ENCODE measurements at regions not wholly inside any gene's neighbourhood (a gene's known extent, or its start where the extent isn't known, plus 50 kb on each side); places are given as distances from the start of the nearest gene placed in this dataset.
"Not testable (repeated sequence)": the region's sequence is repeated elsewhere in the genome, so short reads cannot be mapped to it uniquely, and the experiment has no call there.

- no peak for DNase-seq
Measured at GRCh38 chr1:222060210-222060916, 318.5 kb upstream of the DUSP10 start.

DNA sequence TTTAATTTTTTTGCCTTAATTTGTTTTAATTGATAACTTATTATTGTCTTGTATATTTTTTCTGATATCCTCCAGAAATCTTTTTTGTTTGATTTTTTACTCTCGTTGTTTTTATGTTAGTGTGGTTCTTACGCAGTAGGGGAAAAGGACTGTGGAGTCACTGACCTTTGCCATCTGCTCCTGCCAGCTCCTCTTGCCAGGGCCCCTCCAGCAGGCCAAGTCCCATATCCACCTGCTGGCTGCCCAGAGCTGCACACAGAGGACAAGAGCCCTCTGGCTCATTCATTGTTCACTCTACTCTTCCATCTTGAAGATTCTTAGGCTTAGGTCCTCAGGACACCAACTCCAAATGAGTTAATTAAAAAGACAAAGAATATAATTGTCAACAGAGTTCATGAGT lies 316.4 kb upstream of the DUSP10 start:
- DNase-seq = no peak

- no peak for DNase-seq
Measured at GRCh38 chr1:222057162-222057561, 315.3 kb upstream of the DUSP10 start.

GRCh38 chr1:222054416-222054815 lies 312.5 kb upstream of the DUSP10 start:
- DNase-seq = no peak

DNA sequence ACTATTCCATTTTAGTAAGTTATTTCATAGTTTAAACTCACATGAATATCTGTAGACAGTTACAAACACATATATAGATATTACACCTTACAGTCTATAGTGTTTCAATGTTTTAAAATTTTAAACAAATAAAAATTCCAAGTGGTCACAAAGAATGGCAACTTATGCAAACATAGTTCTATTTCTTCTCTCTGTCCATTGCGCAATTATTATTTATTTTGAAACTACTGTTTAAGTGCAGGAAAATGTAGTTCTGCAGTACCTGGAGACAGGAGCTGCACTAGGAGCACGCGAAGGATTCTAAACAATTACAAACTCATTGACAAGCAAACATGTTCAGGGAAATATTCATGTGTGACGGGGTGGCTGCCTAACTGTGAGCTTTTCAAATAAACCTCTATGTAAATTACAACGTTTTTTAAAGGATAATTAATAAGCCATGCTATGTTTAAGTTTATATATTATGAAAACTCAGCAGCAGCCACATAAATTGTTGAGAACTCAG lies 312.0 kb upstream of the DUSP10 start:
- no peak for DNase-seq

GRCh38 chr1:222051311-222051710 lies 309.4 kb upstream of the DUSP10 start:
- not testable (repeated sequence) for DNase-seq

DNA sequence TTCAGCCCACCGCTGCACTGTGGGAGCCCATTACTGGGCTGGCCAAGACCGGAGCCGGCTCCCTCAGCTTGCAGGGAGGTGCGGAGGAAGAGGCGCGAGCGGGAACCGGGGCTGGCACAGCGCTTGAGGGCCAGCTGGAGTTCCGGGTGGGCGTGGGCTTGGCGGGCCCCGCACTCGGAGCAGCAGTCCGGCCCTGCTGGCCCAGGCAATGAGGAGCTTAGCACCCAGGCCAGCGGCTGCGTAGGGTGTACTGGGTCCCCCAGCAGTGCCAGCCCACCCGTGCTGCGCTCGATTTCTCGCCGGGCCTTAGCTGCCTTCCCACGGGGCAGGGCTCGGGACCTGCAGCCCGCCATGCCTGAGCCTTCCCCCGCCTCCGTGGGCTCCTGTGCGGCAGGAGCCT lies 307.8 kb upstream of the DUSP10 start:
- not testable (repeated sequence) for DNase-seq

- no peak for DNase-seq
Measured at GRCh38 chr1:222049176-222049575, 307.3 kb upstream of the DUSP10 start.

DNA sequence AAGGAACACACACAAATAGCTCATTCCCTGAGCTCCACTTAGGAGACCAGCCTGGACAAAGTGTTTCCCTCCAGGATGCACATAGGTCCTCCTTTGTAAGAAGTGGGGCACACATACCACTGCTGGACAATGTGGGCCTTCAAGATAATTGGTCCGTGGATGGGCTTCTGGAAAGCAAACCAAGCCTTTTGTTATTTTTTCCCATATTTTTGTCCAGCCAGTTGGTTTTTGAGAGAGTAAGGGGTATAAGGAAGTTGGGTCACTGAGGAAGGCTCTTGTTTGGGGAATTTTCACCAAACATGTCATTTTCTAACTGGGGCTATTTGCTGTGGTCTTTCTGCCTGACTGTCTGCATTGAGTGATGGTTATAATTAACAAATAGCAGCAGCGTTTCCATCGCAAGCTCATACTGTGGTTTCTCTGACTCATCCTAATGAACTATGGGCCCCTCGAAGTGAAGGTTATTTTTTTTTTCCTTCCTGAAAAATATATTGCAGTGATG lies 306.3 kb upstream of the DUSP10 start:
- peak; percentile 88 for DNase-seq

- DNase-seq = no peak
Measured at GRCh38 chr1:222047366-222047765, 305.5 kb upstream of the DUSP10 start.

- no peak for DNase-seq
Measured at GRCh38 chr1:222046684-222047263, 304.9 kb upstream of the DUSP10 start.

GRCh38 chr1:222045786-222046185 lies 303.9 kb upstream of the DUSP10 start:
- DNase-seq = peak; percentile 76

DNA sequence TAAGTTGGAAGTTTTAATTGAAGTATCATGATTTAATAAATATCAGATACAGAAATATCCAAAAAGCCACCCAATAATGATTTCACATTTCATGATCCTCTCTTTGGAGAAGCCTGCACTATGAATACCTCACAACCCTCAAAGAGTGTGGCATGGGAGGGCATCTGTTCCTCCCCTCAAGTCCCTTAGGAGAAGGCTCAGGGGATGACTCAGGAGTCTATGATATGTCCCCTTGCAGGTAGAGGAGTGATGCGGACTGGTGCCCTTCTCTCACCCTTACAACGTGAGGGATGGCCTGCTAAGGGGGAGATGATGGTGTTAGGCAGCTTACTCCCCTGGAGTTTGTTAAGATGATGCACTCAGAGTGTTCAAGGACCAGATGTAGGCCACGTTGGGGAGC lies 303.3 kb upstream of the DUSP10 start:
- DNase-seq = no peak

DNA sequence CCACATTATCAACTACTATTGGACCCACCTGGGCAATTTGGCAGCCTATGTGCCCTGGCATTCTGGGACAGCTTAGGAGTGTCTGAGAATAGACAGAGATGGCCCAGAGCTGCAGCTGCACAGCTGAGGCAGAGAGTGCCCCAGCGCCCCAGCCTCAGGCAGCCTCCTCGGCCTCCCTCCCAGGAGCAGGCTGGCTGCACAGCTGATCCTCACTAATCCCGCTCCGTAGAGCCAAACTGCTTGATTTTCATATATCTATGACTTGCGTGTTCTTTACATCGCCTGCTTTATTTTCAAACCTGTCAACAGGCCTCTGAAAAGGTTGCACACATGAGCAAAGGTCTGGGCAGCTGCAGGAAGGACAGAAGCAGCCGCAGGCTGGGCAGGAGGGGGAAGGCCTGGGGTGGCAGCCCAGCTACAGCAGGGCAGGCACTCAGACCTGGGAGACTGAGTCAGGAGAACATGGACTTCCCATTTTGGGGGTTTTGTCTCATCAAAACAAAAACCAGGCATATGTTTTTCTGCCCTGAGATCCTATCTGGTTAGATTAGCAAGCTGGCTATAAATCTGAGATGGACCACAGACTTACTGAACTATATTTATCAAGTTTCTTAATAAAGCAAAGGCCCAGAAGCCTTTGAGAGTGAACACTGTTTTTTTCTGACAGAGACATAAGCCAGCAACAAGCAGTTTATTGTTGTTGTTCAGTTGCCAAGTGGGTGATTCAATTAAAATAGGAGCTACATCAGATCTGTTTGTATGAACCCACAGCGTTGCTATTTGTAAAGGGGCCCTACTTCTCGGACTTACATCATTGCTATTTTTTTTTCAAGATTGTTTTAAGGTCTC lies 301.8 kb upstream of the DUSP10 start:
- peak; percentile 84 for DNase-seq

DNA sequence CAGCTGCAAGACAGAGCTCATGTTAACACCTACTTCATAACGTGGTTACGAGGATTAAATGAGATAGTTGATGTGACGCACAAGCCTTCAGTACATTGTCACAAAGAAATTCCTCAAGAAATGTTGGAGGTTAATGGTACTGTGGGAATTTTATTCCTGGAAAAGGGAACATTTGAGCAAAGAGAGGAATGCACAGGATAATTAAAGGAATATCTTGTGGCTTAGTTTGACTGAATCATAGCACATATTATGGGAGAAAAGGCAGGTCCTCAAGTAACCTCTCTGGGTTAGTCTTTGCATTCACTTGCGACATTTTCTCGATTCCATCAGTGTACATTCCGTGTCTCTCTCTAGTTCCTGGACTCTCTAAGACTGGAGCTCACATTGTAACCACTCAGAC lies 300.2 kb upstream of the DUSP10 start:
- peak; percentile 94 for DNase-seq

DNA sequence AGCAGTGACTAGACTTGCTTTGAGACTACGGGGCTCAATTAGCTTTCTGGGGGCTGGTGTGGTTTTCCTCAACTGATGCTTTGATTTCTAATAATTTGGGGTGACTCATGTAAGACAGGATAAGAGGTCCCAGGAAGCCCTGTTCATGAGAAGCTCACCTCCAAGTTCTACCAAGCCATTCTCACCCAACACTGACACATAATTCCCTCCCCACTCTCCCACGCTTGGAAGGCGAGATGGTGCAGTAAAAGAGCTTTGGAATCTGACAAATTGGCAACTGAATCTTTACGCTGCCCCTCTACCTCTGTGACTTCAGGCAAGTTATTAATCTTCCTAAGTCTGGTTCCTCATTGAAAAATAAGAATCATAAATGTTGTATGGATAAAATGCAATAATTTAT lies 299.1 kb upstream of the DUSP10 start:
- DNase-seq = no peak

DNA sequence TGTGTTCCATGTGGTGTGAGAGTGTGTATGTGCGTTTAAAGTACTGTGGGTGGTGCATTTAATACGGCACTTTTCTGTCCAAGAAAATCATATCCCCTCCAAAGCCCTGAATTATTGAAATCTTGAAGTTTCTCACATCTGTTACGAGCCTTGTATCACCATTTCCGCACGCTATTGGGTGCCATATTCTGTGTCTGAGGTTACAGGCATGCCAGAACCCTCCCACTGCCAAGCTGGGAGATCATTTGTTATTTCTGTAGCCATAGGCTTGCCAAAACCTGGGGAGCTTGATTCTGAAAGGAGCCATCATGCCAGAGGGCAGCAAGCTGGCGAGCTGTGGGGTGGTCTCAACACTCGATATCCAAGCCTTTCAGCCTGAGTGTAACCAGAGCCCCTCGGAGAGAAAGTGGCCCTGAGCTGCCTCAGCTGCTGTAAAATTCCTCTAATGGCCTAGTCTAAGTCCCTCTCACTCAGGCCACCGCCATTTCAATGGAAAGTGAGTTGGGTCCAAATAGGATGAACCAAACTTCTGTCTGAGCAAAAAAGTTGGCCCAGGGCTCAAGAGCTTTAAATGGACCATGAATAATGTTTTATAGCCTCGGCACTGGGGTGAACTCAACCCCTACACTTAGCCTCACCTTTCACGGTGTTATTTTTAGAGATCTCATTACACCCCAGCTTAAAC lies 298.4 kb upstream of the DUSP10 start:
- DNase-seq = no peak

DNA sequence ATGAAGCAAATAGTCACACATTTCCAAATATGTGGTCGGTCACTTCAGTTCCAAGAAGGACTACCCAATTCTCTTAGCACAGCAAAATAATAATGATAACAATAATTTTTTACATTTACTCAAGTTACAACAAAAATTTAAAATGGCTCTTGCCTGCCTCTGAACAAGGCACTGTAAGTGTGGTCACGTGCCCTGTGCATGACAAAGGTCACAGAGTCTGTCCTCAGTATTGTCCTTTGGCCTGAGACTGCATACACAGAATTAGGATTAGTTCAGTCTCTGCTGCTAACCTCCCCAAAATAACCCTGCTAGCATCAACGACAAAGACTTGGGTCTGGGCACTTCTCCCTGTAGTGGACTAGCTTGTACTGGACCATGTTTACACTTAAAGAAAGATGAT lies 297.1 kb upstream of the DUSP10 start:
- no peak for DNase-seq

GRCh38 chr1:222037720-222038119 lies 295.8 kb upstream of the DUSP10 start:
- no peak for DNase-seq

DNA sequence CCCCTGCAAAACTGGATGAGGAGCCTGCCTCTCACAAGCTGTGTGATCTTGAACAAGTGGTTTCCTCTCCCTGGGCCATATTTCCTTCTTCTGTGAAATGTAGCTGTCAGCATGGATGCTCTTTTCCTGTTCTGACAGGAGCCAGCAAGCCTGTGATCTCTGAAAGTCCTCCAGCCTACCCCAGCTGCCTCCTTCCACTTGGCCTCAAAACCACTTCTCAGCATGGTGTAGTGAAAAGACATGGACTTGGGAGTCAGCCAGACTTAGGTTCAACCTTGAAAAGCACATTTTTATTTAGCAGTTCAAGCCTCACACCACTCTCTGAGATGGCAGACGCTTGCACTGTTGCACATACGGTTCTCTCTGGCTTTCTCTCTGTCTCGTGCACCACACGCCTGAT lies 292.9 kb upstream of the DUSP10 start:
- DNase-seq = peak; percentile 80

- DNase-seq = no peak
Measured at GRCh38 chr1:222033450-222033849, 291.6 kb upstream of the DUSP10 start.

GRCh38 chr1:222031318-222031717 lies 289.4 kb upstream of the DUSP10 start:
- no peak for DNase-seq

GRCh38 chr1:222028676-222029075 lies 286.8 kb upstream of the DUSP10 start:
- DNase-seq = no peak

All from fibroblast of upper back skin (primary cell).